ENCODE measurements at regions not wholly inside any gene's neighbourhood (a gene's known extent, or its start where the extent isn't known, plus 50 kb on each side); places are given as distances from the start of the nearest gene placed in this dataset.

- H3K4me3 ChIP-seq (ENCODE audit: low read depth in 1 of 2, low read length in 2 of 2): no peak overlapping the region
- no peaks in the 10 kb centered on the region for H3K36me3 ChIP-seq (ENCODE audit: control insufficient read depth in 1 of 2, insufficient read depth in 2 of 2, low read length in 2 of 2)
- no peaks in the 10 kb centered on the region for H3K27me3 ChIP-seq (ENCODE audit: low read depth, low read length)
- no peaks in the 10 kb centered on the region for H3K9me3 ChIP-seq (ENCODE audit: control insufficient read depth in 1 of 2, low read length in 2 of 2)
- H3K27ac ChIP-seq (ENCODE audit: low read length): no peak overlapping the region
- H3K4me1 ChIP-seq (ENCODE audit: control insufficient read depth in 1 of 2, insufficient read depth in 2 of 2, low read length in 2 of 2): no peaks in the 10 kb centered on the region
Observed at GRCh38 chr12:24087294-24087693, 137.8 kb upstream of the SOX5 start.

GRCh38 chr12:24084800-24085199 lies 135.3 kb upstream of the SOX5 start:
- H3K36me3 ChIP-seq (ENCODE audit: control insufficient read depth in 1 of 2, insufficient read depth in 2 of 2, low read length in 2 of 2): no peaks in the 10 kb centered on the region
- H3K27me3 ChIP-seq (ENCODE audit: low read depth, low read length): no peaks in the 10 kb centered on the region
- H3K9me3 ChIP-seq (ENCODE audit: control insufficient read depth in 1 of 2, low read length in 2 of 2): no peaks in the 10 kb centered on the region
- H3K27ac ChIP-seq (ENCODE audit: low read length): no peak overlapping the region
- no peaks in the 10 kb centered on the region for H3K4me1 ChIP-seq (ENCODE audit: control insufficient read depth in 1 of 2, insufficient read depth in 2 of 2, low read length in 2 of 2)
- no peak overlapping the region for H3K4me3 ChIP-seq (ENCODE audit: low read depth in 1 of 2, low read length in 2 of 2)

GRCh38 chr12:24083838-24084237 lies 134.4 kb upstream of the SOX5 start:
- H3K27me3 ChIP-seq (ENCODE audit: low read depth, low read length): no peaks in the 10 kb centered on the region
- H3K4me3 ChIP-seq (ENCODE audit: low read depth in 1 of 2, low read length in 2 of 2): no peak overlapping the region
- no peaks in the 10 kb centered on the region for H3K9me3 ChIP-seq (ENCODE audit: control insufficient read depth in 1 of 2, low read length in 2 of 2)
- H3K36me3 ChIP-seq (ENCODE audit: control insufficient read depth in 1 of 2, insufficient read depth in 2 of 2, low read length in 2 of 2): no peaks in the 10 kb centered on the region
- no peak overlapping the region for H3K27ac ChIP-seq (ENCODE audit: low read length)
- no peaks in the 10 kb centered on the region for H3K4me1 ChIP-seq (ENCODE audit: control insufficient read depth in 1 of 2, insufficient read depth in 2 of 2, low read length in 2 of 2)

- H3K4me1 ChIP-seq (ENCODE audit: control insufficient read depth in 1 of 2, insufficient read depth in 2 of 2, low read length in 2 of 2): no peaks in the 10 kb centered on the region
- no peaks in the 10 kb centered on the region for H3K9me3 ChIP-seq (ENCODE audit: control insufficient read depth in 1 of 2, low read length in 2 of 2)
- H3K27me3 ChIP-seq (ENCODE audit: low read depth, low read length): no peaks in the 10 kb centered on the region
- H3K36me3 ChIP-seq (ENCODE audit: control insufficient read depth in 1 of 2, insufficient read depth in 2 of 2, low read length in 2 of 2): no peaks in the 10 kb centered on the region
- no peak overlapping the region for H3K4me3 ChIP-seq (ENCODE audit: low read depth in 1 of 2, low read length in 2 of 2)
- H3K27ac ChIP-seq (ENCODE audit: low read length): no peak overlapping the region
Observed at GRCh38 chr12:24081606-24082005, 132.1 kb upstream of the SOX5 start.

GRCh38 chr12:24081092-24081529 lies 131.6 kb upstream of the SOX5 start:
- Histone ChIP-seq H3K4me1 (ENCODE audit: control insufficient read depth in 1 of 2, insufficient read depth in 2 of 2, low read length in 2 of 2) (no peaks in the 10 kb centered on the region), H3K27me3 (ENCODE audit: low read depth, low read length) (no peaks in the 10 kb centered on the region), H3K9me3 (ENCODE audit: control insufficient read depth in 1 of 2, low read length in 2 of 2) (no peaks in the 10 kb centered on the region), H3K36me3 (ENCODE audit: control insufficient read depth in 1 of 2, insufficient read depth in 2 of 2, low read length in 2 of 2) (no peaks in the 10 kb centered on the region), H3K27ac (ENCODE audit: low read length) (no peak overlapping the region), H3K4me3 (ENCODE audit: low read depth in 1 of 2, low read length in 2 of 2) (no peak overlapping the region)

DNA sequence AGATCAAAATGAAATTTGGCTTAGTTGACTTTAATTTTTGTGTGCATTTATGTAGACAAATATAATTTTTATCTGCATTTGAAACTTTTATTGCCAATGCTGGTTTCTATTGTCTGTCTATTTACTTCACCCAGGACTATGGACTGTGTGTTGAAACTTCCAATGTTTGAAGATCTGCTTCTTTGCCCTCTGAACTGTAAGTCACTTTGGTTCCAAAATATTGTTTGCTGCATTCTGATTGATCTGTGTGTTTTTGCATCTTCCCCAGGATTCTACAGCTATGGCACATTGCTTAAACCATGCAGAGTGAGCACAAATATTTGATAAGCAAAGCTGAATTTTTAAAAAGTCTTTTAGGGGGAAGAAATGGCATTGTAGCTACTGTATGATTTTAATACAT lies 131.0 kb upstream of the SOX5 start:
- Histone ChIP-seq H3K4me3 (ENCODE audit: low read depth in 1 of 2, low read length in 2 of 2) (no peak overlapping the region), H3K27ac (ENCODE audit: low read length) (no peak overlapping the region), H3K4me1 (ENCODE audit: control insufficient read depth in 1 of 2, insufficient read depth in 2 of 2, low read length in 2 of 2) (no peaks in the 10 kb centered on the region), H3K9me3 (ENCODE audit: control insufficient read depth in 1 of 2, low read length in 2 of 2) (no peaks in the 10 kb centered on the region), H3K27me3 (ENCODE audit: low read depth, low read length) (no peaks in the 10 kb centered on the region), H3K36me3 (ENCODE audit: control insufficient read depth in 1 of 2, insufficient read depth in 2 of 2, low read length in 2 of 2) (no peaks in the 10 kb centered on the region)

GRCh38 chr12:24079083-24079482 lies 129.6 kb upstream of the SOX5 start:
- Histone ChIP-seq H3K27ac (ENCODE audit: low read length) (no peak overlapping the region), H3K4me1 (ENCODE audit: control insufficient read depth in 1 of 2, insufficient read depth in 2 of 2, low read length in 2 of 2) (no peaks in the 10 kb centered on the region), H3K9me3 (ENCODE audit: control insufficient read depth in 1 of 2, low read length in 2 of 2) (no peaks in the 10 kb centered on the region), H3K27me3 (ENCODE audit: low read depth, low read length) (no peaks in the 10 kb centered on the region), H3K4me3 (ENCODE audit: low read depth in 1 of 2, low read length in 2 of 2) (no peak overlapping the region), H3K36me3 (ENCODE audit: control insufficient read depth in 1 of 2, insufficient read depth in 2 of 2, low read length in 2 of 2) (no peaks in the 10 kb centered on the region)

DNA sequence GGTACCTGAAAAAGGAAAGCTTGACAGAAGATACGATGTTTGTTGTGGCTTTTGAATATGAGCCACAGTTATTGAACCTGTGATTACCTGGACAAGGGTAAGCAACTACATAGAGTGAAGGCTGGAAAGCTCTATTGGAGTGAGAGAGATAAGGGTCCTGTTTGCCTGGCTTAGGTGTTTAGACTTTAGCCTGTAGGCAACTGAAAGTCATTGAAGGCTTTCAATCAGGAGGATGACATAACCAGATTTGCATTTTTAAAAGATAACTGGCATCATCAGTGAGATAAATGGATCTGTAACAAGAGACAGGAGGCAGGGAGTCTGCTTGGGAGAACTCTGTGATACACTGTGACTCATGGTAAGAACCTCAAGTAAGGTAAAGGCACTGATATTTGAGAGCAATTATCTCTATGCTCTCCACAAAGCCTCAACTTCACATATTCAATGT lies 128.9 kb upstream of the SOX5 start:
- Histone ChIP-seq H3K4me1 (ENCODE audit: control insufficient read depth in 1 of 2, insufficient read depth in 2 of 2, low read length in 2 of 2) (no peaks in the 10 kb centered on the region), H3K9me3 (ENCODE audit: control insufficient read depth in 1 of 2, low read length in 2 of 2) (no peaks in the 10 kb centered on the region), H3K4me3 (ENCODE audit: low read depth in 1 of 2, low read length in 2 of 2) (no peak overlapping the region), H3K36me3 (ENCODE audit: control insufficient read depth in 1 of 2, insufficient read depth in 2 of 2, low read length in 2 of 2) (no peaks in the 10 kb centered on the region), H3K27me3 (ENCODE audit: low read depth, low read length) (no peaks in the 10 kb centered on the region), H3K27ac (ENCODE audit: low read length) (no peak overlapping the region)

GRCh38 chr12:24077161-24077560 lies 127.7 kb upstream of the SOX5 start:
- Histone ChIP-seq H3K4me1 (ENCODE audit: control insufficient read depth in 1 of 2, insufficient read depth in 2 of 2, low read length in 2 of 2) (no peaks in the 10 kb centered on the region), H3K9me3 (ENCODE audit: control insufficient read depth in 1 of 2, low read length in 2 of 2) (no peaks in the 10 kb centered on the region), H3K36me3 (ENCODE audit: control insufficient read depth in 1 of 2, insufficient read depth in 2 of 2, low read length in 2 of 2) (no peaks in the 10 kb centered on the region), H3K27me3 (ENCODE audit: low read depth, low read length) (no peaks in the 10 kb centered on the region), H3K4me3 (ENCODE audit: low read depth in 1 of 2, low read length in 2 of 2) (no peak overlapping the region), H3K27ac (ENCODE audit: low read length) (no peak overlapping the region)

DNA sequence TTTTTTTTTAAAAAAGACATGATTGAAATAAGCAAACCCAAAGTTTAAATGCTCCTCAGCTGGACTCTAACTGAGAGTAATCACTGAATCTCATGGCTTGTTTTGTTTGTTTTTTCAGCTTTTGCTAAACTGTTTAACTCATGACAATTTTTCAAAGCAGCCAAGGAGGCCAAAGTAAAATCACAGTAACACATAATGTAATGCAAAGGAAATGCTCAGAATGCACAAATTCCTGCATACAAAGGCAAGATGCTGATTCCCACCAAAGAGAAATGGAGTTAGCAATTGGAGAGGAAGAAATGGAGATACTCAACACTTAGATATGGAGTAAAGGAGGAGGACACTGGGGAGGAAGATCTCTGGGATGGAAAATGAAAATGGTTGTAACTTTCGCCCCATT lies 126.2 kb upstream of the SOX5 start:
- no peaks in the 10 kb centered on the region for H3K4me1 ChIP-seq (ENCODE audit: control insufficient read depth in 1 of 2, insufficient read depth in 2 of 2, low read length in 2 of 2)
- H3K4me3 ChIP-seq (ENCODE audit: low read depth in 1 of 2, low read length in 2 of 2): no peak overlapping the region
- no peak overlapping the region for H3K27ac ChIP-seq (ENCODE audit: low read length)
- H3K27me3 ChIP-seq (ENCODE audit: low read depth, low read length): no peaks in the 10 kb centered on the region
- no peaks in the 10 kb centered on the region for H3K36me3 ChIP-seq (ENCODE audit: control insufficient read depth in 1 of 2, insufficient read depth in 2 of 2, low read length in 2 of 2)
- no peaks in the 10 kb centered on the region for H3K9me3 ChIP-seq (ENCODE audit: control insufficient read depth in 1 of 2, low read length in 2 of 2)

GRCh38 chr12:24073170-24073810 lies 123.8 kb upstream of the SOX5 start:
- Histone ChIP-seq H3K9me3 (ENCODE audit: control insufficient read depth in 1 of 2, low read length in 2 of 2) (no peaks in the 10 kb centered on the region), H3K4me1 (ENCODE audit: control insufficient read depth in 1 of 2, insufficient read depth in 2 of 2, low read length in 2 of 2) (no peaks in the 10 kb centered on the region), H3K27me3 (ENCODE audit: low read depth, low read length) (no peaks in the 10 kb centered on the region), H3K4me3 (ENCODE audit: low read depth in 1 of 2, low read length in 2 of 2) (no peak overlapping the region), H3K27ac (ENCODE audit: low read length) (no peak overlapping the region), H3K36me3 (ENCODE audit: control insufficient read depth in 1 of 2, insufficient read depth in 2 of 2, low read length in 2 of 2) (no peaks in the 10 kb centered on the region)

- no peaks in the 10 kb centered on the region for H3K27me3 ChIP-seq (ENCODE audit: low read depth, low read length)
- H3K4me3 ChIP-seq (ENCODE audit: low read depth in 1 of 2, low read length in 2 of 2): no peak overlapping the region
- no peak overlapping the region for H3K27ac ChIP-seq (ENCODE audit: low read length)
- H3K9me3 ChIP-seq (ENCODE audit: control insufficient read depth in 1 of 2, low read length in 2 of 2): no peaks in the 10 kb centered on the region
- no peaks in the 10 kb centered on the region for H3K36me3 ChIP-seq (ENCODE audit: control insufficient read depth in 1 of 2, insufficient read depth in 2 of 2, low read length in 2 of 2)
- no peaks in the 10 kb centered on the region for H3K4me1 ChIP-seq (ENCODE audit: control insufficient read depth in 1 of 2, insufficient read depth in 2 of 2, low read length in 2 of 2)
Observed at GRCh38 chr12:24072302-24072701, 122.8 kb upstream of the SOX5 start.
